Right ventricle myocardium inferior (tissue), 1 donor: ENCODE measurements at regions not wholly inside any gene's neighbourhood (a gene's known extent, or its start where the extent isn't known, plus 50 kb on each side); places are given as distances from the start of the nearest gene placed in this dataset.

Experiments
- ATAC-seq: fragments of 200-7000 bp; cut with Tn5 transposase; one replicate; pipeline ENCODE4 v1.9.1; 2020; ENCODE audit warnings: mild to moderate bottlenecking, moderate library complexity
- DNase-seq: peaks from one replicate; pipeline ENCODE4 v3.0.0; 2021; ENCODE audit errors: missing footprints
- intact Hi-C: fragments of 100-400 bp; cut with DNase I; formaldehyde crosslinking; loops from one replicate; pipeline ENCODE4 v1.11.0; 2022
- donor health status: DM: no; HTN: yes; CAD: no; lungs with severe emphysema.

GRCh38 chr4:28886934-28887333, 1833.2 kb upstream of the PCDH7 start:
- ATAC-seq (no peak), DNase-seq (no peak)
- intact Hi-C loops, result no loop called here

DNA sequence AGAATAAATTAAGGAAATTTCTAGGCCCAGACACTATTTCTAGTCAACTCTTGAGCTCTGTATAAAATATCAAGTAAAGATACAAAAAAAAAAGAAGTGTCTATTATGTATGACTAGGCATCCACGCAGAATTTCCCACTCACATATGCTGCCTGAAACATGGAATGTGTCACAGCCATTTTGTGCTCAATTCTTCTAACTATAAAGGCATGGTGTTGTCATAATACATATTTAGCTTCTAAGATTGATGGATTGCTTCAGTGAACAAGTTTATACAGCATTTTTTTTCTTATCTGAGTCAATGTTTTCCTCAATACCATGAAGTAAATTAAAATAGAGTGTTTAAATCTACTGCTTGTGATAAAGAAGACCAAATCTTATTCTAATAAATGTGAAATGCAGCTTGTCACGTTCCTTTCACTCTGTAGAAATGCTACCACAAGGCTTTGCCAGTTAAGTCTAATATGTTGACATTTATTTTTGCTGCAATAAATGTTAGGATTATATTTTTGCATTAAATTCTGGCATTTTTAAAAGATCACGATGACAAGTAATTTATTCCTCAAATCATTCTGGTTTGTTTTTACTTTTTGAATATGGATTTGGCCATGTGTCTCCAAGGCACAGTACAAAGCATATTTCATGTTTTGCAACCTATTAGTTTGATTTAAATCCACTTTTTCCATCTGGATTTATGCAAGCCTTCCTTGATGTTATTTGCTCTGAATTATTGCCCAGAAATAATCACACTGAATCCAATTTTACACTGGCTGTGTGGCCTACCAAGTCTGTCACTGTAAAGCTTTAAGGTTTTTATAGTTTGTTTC, 1829.0 kb upstream of the PCDH7 start:
- intact Hi-C loops, result no loop called here
- ATAC-seq, result no peak
- DNase-seq, result no peak

- intact Hi-C loops, result no loop called here
- DNase-seq (no peak), ATAC-seq (no peak)
Measured at GRCh38 chr4:28913466-28913865, 1806.7 kb upstream of the PCDH7 start.

DNA sequence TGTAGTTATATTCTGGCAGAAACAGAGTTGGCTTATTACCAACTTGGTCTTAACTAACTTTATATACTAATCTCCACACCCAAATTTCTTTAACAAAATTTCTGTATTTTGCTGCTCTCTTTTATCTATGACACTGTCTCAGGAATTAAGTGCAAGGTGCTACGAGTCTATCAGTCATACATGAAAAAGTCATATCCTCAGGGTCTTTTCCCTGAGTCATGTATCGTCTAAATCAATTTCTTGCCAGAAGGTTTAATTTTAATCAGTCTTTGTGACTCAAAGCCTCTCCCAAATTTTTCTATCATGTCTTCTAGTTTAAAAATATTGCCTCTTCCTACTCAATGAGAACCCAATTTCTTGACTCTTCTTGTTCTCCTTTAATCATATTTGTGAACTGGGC, 1803.6 kb upstream of the PCDH7 start:
- intact Hi-C loops, result no loop called here
- DNase-seq, result no peak
- ATAC-seq, result no peak

DNA sequence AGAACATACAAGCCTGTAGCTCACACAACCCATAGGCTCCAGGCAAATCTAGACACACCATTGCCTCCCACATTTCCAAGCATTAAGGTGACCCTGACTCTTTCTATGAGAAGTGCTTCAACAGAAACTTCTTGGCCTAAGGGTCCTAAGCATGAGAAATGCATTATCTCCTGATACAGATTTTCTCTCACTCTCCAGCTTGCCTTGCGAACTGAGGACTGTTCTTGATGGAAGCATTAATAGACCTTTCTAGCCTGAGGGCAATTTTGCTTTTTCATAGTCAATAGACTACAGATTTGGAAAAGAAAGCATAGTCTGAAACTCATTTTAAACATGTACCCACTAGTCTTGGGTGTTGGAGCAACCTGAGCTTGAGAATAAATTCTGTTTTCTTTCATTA, 1801.3 kb upstream of the PCDH7 start:
- DNase-seq (no peak), ATAC-seq (no peak)
- intact Hi-C loops, result no loop called here

DNA sequence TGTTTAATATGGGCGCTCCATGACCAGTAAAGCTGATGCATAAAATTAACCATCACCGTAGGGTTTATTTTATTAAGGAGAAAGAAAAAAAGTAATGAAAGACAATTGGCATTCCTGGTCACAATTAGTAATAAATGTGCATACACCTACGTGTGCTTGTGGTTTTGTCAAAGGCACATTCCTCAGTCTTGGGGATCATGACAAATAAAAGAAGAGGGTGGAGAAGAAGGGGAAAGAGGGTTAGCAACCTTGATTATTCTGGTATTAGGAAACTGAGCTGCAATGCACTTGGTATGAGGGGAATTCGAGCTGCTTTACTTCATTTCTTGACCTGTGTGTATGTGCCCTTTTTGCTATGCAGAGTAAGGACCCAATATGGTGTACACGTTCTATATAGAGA, 1798.3 kb upstream of the PCDH7 start:
- DNase-seq, result no peak
- no peak for ATAC-seq
- intact Hi-C loops, result no loop called here

GRCh38 chr4:28926156-28926555, 1794.0 kb upstream of the PCDH7 start:
- ATAC-seq (no peak), DNase-seq (no peak)
- intact Hi-C loops, result no loop called here

GRCh38 chr4:28942631-28943030, 1777.5 kb upstream of the PCDH7 start:
- intact Hi-C loops, result no loop called here
- ATAC-seq, result no peak

DNA sequence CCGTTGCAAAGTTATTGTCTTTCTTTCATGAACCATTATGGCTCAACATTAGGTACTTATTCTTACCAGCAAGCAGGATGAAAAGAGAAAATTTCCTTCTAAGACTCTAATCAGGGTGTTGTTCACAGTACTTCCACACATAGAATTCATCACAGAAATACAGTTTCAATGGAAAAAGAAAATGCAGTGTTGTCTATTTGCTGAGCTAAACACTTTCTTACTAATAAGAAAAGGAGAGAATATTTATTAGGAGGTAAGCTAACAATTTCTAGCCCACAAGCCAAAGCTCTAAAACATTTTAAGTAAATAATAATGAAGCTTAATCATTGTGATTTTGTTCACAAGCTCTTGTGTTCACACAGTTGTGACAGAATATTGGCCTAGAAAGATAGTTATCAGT, 1772.8 kb upstream of the PCDH7 start:
- DNase-seq (no peak), ATAC-seq (no peak)
- intact Hi-C loops, result no loop called here

More at GRCh38 chr4:28942631-28943030, 1777.5 kb upstream of the PCDH7 start:
- no peak for DNase-seq

DNA sequence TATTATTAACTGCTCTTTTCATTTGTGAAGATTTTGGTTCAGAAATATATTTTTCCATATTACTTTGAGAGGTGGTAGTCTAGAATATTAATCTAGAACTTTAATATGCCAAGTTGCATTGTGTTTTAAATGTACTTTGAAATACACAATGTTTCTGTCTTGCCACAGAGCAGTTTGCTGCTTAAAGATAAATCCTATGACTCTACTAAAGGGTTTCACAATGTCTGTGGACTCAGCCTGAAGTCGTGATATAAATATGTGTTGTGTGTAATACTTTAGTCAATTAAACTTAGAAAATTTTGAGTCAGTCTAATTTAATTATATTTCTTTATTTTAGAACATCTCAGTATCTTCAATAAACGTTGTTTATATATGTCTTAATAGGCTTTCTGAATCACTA, 1771.7 kb upstream of the PCDH7 start:
- no peak for DNase-seq
- ATAC-seq, result no peak
- intact Hi-C loops, result no loop called here

DNA sequence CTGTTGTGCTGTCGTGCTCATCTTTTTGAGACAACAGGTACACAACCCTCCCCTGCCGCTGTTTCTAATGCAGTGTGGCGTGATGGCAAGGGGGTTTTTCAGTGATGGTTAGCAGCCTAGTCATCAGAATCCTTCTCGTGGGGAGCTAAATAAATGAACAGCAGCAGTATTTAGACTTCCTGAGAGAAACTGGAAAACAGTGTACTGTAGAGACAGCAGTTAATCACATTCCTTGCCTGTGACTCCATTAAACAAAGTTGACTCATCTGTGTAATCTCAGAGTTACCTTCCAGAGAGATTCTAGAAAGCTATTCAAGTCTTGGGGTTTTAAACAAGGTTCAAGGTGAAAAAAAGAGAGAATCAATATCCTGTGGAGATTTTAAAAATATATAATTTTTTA, 1753.2 kb upstream of the PCDH7 start:
- intact Hi-C loops, result loop anchor here (10.0 kb wide), 1 partner anchor 78 kb away; no protein-coding TSS in a partner anchor
- DNase-seq (no peak), ATAC-seq (no peak)

DNA sequence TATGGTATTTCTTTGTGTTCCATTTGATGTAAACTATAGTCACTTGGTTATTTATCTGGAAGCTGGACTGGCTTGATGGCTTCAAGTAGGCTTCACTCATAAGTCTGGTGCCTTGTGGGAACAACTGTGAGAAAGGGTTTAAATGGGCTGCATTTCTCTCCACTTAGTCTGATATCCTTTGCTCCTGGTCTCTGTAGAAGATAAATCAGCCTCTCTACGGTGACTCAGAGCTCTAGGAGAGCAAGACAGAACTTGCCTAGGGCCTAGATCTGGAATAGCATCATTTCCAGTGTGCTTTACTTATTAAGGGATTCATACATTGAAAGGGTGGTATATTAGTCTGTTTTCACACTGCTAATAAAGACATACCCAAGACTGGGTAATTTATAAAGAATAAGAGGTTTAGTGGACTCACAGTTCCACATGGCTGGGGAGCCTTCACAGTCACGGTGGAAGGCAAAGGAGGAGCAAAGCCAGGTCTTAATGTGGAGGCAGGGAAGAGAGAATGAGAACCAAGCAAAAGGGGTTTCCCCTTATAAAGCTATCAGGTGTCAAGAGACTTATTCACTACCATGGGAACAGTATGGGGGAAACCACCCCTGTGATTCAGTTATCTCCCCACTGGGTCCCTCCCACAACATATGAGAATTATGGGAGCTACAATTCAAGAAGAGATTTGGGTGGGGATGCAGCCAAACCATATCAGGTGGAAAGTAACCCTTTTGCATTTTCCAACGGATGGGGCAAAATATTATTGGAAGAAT, 1746.4 kb upstream of the PCDH7 start:
- ATAC-seq (no peak), DNase-seq (no peak)
- intact Hi-C loops, result no loop called here

- DNase-seq, result no peak
- intact Hi-C loops, result no loop called here
- ATAC-seq, result no peak
Measured at GRCh38 chr4:28976369-28976768, 1743.8 kb upstream of the PCDH7 start.

GRCh38 chr4:29002151-29002550, 1718.0 kb upstream of the PCDH7 start:
- DNase-seq, result no peak
- no peak for ATAC-seq
- intact Hi-C loops, result no loop called here

- DNase-seq (no peak), ATAC-seq (no peak)
- intact Hi-C loops, result no loop called here
Measured at GRCh38 chr4:29005838-29006237, 1714.3 kb upstream of the PCDH7 start.

DNA sequence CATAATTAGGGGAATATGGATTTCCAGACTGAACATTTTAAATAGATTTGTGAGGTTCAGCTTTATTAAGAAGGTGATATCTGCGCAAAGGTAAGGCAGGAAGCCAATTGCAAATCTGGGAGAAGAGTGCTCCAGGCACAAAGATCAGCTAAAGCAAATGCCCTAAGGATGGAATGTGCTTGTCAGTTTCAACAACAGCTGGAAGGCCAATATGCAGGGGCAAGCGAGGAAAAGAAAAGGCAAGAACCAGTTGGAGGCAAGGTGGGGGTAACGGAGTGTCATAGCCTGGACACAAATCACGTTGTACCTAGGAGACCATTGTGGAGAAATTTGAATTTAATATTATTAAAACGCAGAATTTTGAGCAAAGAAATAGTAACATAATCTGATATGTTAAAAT, 1710.3 kb upstream of the PCDH7 start:
- DNase-seq (no peak), ATAC-seq (no peak)
- intact Hi-C loops, result no loop called here

GRCh38 chr4:29013341-29013740, 1706.8 kb upstream of the PCDH7 start:
- intact Hi-C loops, result no loop called here
- DNase-seq (no peak), ATAC-seq (no peak)

DNA sequence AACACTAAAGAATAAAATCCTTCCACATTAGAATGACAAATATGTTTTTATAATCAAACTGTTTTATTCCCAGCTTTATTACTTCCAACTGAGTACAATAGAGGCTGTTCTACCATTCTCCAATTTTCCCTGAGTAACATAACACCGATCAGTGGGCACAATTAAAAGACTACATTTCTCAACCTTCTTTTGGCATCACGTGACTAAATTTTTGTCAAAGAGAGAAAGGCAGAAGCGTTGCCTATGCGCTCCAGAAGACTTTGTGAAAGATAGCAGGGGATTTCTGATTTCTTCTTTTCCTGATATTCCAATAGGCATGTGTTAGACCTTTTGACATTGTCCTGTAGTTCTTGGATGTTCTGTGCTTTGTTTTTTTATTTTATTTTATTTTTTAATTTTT, 1705.6 kb upstream of the PCDH7 start:
- intact Hi-C loops, result no loop called here
- DNase-seq (no peak), ATAC-seq (no peak)

- ATAC-seq, result no peak
- intact Hi-C loops, result no loop called here
Measured at GRCh38 chr4:29033703-29034102, 1686.5 kb upstream of the PCDH7 start.

GRCh38 chr4:29037501-29037900, 1682.7 kb upstream of the PCDH7 start:
- intact Hi-C loops, result no loop called here
- no peak for ATAC-seq
- no peak for DNase-seq

More at GRCh38 chr4:29033703-29034102, 1686.5 kb upstream of the PCDH7 start:
- DNase-seq, result no peak
